Trophoblast cell (in vitro differentiated cells and primary cell): ENCODE measurements at regions not wholly inside any gene's neighbourhood (a gene's known extent, or its start where the extent isn't known, plus 50 kb on each side); places are given as distances from the start of the nearest gene placed in this dataset.

Experiments
- DNase-seq, 2 donors: peaks; one replicate each; pipeline ENCODE4 v3.0.0-alpha.2; 2016
- H2AFZ ChIP-seq: 2 replicates; pipeline ENCODE4 v1.6.1; 2013; ENCODE audit warnings: low read length, moderate library complexity, mild to moderate bottlenecking; ENCODE audit not compliant: insufficient read depth, poor library complexity
- H2AK5ac ChIP-seq: 2 replicates; pipeline ENCODE4 v1.6.1; 2013; ENCODE audit warnings: mild to moderate bottlenecking, low read length
- H2BK120ac ChIP-seq: 2 replicates; pipeline ENCODE4 v1.6.1; 2013; ENCODE audit warnings: low read length, mild to moderate bottlenecking, moderate library complexity; ENCODE audit not compliant: insufficient read depth, poor library complexity
- H2BK12ac ChIP-seq: 2 replicates; pipeline ENCODE4 v1.6.1; 2013; ENCODE audit warnings: mild to moderate bottlenecking, low read length, moderate library complexity
- H2BK5ac ChIP-seq: 2 replicates; pipeline ENCODE4 v1.6.1; 2013; ENCODE audit warnings: low read length, low read depth, moderate library complexity, mild to moderate bottlenecking; ENCODE audit not compliant: poor library complexity
- H3K14ac ChIP-seq: 2 replicates; pipeline ENCODE4 v1.6.1; 2013; ENCODE audit warnings: mild to moderate bottlenecking, low read length
- H3K18ac ChIP-seq: 2 replicates; pipeline ENCODE4 v1.6.1; 2013; ENCODE audit warnings: mild to moderate bottlenecking, low read length
- H3K23ac ChIP-seq: 2 replicates; pipeline ENCODE4 v1.6.1; 2013; ENCODE audit warnings: low read length
- H3K27ac ChIP-seq: 2 replicates; pipeline ENCODE4 v1.5.1; 2013; ENCODE audit warnings: low read depth, mild to moderate bottlenecking, inconsistent platforms, low read length, moderate library complexity
- H3K27me3 ChIP-seq: 2 replicates; pipeline ENCODE4 v1.6.1; 2013; ENCODE audit warnings: inconsistent platforms, mild to moderate bottlenecking, low read length, moderate library complexity; ENCODE audit not compliant: insufficient read depth
- H3K36me3 ChIP-seq, 2 experiments: 1 replicate in 1 of 2; 2 replicates in 1 of 2; pipeline ENCODE4 v1.6.1; 2013; ENCODE audit warnings: low read length in 2 of 2, mild to moderate bottlenecking in 2 of 2, moderate library complexity in 1 of 2; ENCODE audit not compliant: insufficient read depth in 2 of 2, control insufficient read depth in 1 of 2
- H3K4ac ChIP-seq: 2 replicates; pipeline ENCODE4 v1.6.1; 2013; ENCODE audit warnings: low read depth, mild to moderate bottlenecking, low read length, moderate library complexity
- H3K4me1 ChIP-seq, 2 experiments: 1 replicate in 1 of 2; 2 replicates in 1 of 2; pipeline ENCODE4 v1.6.1; 2013; ENCODE audit warnings: low read length in 2 of 2, mild to moderate bottlenecking in 2 of 2, moderate library complexity in 1 of 2; ENCODE audit not compliant: insufficient read depth in 2 of 2, control insufficient read depth in 1 of 2
- H3K4me2 ChIP-seq: 2 replicates; pipeline ENCODE4 v1.6.1; 2013; ENCODE audit warnings: inconsistent platforms, mild to moderate bottlenecking, low read length, moderate library complexity
- H3K4me3 ChIP-seq: 2 replicates; pipeline ENCODE4 v1.5.1; 2013; ENCODE audit warnings: mild to moderate bottlenecking, low read depth, low read length, inconsistent platforms
- H3K79me1 ChIP-seq: one replicate; pipeline ENCODE4 v1.6.1; 2013; ENCODE audit warnings: low read length
- H3K79me2 ChIP-seq: 2 replicates; pipeline ENCODE4 v1.6.1; 2013; ENCODE audit warnings: low read length, mild to moderate bottlenecking; ENCODE audit not compliant: control insufficient read depth, insufficient read depth, poor library complexity
- H3K9ac ChIP-seq: 2 replicates; pipeline ENCODE4 v1.6.1; 2013; ENCODE audit warnings: mild to moderate bottlenecking, low read length
- H3K9me3 ChIP-seq: 2 replicates; pipeline ENCODE4 v1.6.1; 2013; ENCODE audit warnings: low read depth, mild to moderate bottlenecking, control low read depth, inconsistent platforms, low read length; ENCODE audit not compliant: insufficient read depth
- H4K12ac ChIP-seq: 2 replicates; pipeline ENCODE4 v1.6.1; 2013; ENCODE audit warnings: low read depth, mild to moderate bottlenecking, low read length, moderate library complexity
- H4K8ac ChIP-seq: 2 replicates; pipeline ENCODE4 v1.6.1; 2013; ENCODE audit warnings: low read depth, mild to moderate bottlenecking, low read length, moderate library complexity
- H4K91ac ChIP-seq: one replicate; pipeline ENCODE4 v1.6.1; 2013; ENCODE audit warnings: low read depth, mild to moderate bottlenecking, low read length, moderate library complexity
- WGBS: extraction: QIAGEN DNeasy Blood & Tissue Kit; methylation state at CpG from one replicate; pipeline ENCODE4 v1.1.7; 2013; ENCODE audit warnings: missing lambda C conversion rate; ENCODE audit not compliant: insufficient read length, insufficient coverage; ENCODE audit errors: extremely low coverage; 5-methylcytosine and 5-hydroxymethylcytosine counted together

DNA sequence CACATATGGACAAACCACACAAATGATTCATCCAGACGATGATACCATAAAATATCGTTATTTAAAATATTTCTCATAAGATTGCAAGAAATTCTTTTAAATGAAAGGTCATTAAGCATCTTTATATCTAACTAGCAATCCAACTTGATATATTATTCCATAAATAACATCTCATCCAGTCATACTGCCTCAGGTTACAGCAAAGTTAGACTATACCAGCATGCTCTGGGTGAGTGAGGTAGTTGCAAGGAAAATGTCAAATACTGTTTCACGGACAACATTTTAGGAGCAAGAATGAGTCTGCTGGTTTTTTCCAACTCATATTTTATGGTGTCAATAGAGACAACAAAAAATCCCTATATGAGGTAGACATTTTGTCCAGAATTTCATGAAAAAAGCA, 200.9 kb upstream of the TRPM3 start:
- no peak overlapping the region for H2AK5ac ChIP-seq
- WGBS = no CpG with 5 or more reads among the region's 3 CpGs
- no peak overlapping the region for H3K27ac ChIP-seq

DNA sequence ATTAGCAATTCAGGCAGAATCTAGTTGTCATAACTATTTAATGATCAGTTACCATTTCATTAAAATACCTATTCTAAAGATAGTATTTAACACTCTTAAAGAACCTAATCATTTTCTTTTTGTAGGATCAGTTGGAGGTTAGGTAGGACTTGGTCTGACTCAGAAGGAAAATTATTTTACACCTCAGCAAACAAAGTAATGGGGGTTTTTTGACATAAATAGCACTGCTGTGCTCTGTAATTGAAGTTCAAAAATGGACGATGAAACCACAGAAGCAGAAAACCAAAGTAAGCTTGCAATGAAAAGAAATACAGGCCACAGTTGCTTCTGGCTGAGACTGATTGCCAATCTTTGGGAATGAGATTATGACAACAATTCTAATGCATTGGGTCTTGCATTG, 187.0 kb upstream of the TRPM3 start:
- Histone ChIP-seq H2AK5ac (no peak overlapping the region), H3K27me3 (no peaks in the 10 kb centered on the region), H4K91ac (no peak overlapping the region), H3K79me2 (no peaks in the 10 kb centered on the region), H4K12ac (no peak overlapping the region), H3K9ac (no peak overlapping the region), H3K4me1 (no peaks in the 10 kb centered on the region), H2BK120ac (no peak overlapping the region), H3K36me3 (no peaks in the 10 kb centered on the region), H2BK5ac (no peak overlapping the region), H3K4ac (no peak overlapping the region), H3K9me3 (no peaks in the 10 kb centered on the region), H3K14ac (no peak overlapping the region), H3K23ac (no peak overlapping the region), H3K18ac (no peak overlapping the region), H4K8ac (no peak overlapping the region), H3K27ac (no peak overlapping the region), H3K4me2 (no peak overlapping the region), H2BK12ac (no peak overlapping the region), H2AFZ (no peak overlapping the region), H3K79me1 (no peaks in the 10 kb centered on the region), H3K4me3 (no peak overlapping the region)
- no peak for DNase-seq
- no CpG with 5 or more reads among the region's 1 CpG for WGBS

More for the DNA sequence above, 200.9 kb upstream of the TRPM3 start:
- Histone ChIP-seq H3K4me2 (no peak overlapping the region), H3K27me3 (no peaks in the 10 kb centered on the region), H2BK5ac (no peak overlapping the region), H3K23ac (no peak overlapping the region), H2BK120ac (no peak overlapping the region), H3K9me3 (no peaks in the 10 kb centered on the region), H4K12ac (no peak overlapping the region), H3K79me1 (no peaks in the 10 kb centered on the region), H3K9ac (no peak overlapping the region), H2BK12ac (no peak overlapping the region), H3K79me2 (no peaks in the 10 kb centered on the region), H2AFZ (no peak overlapping the region), H3K4me1 (no peaks in the 10 kb centered on the region), H3K18ac (no peak overlapping the region), H3K36me3 (no peaks in the 10 kb centered on the region), H4K8ac (no peak overlapping the region), H3K4ac (no peak overlapping the region), H3K4me3 (no peak overlapping the region), H4K91ac (no peak overlapping the region), H3K14ac (no peak overlapping the region)
- peak; percentile 65 to 89 for DNase-seq

DNA sequence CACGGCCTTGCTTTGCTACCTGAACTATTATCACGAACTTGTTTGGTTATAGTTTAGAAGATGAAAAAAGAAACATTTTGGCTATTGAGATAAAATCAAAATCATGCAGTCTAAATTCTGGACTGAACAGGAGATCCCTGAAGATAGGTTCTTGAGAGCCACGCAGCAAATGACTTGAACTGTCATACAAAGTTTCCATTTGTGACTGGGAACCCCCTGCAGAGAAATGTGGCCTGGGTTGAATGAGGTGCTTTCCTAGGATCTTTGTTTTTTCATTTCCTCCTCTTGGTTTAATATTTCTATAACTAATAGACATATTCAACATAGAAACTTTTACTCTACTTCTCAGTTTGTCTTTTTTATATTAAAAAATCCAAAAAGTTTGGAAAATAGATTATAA, 184.7 kb upstream of the TRPM3 start:
- Histone ChIP-seq H2AK5ac (no peak overlapping the region), H3K36me3 (no peaks in the 10 kb centered on the region), H3K27me3 (no peaks in the 10 kb centered on the region), H3K23ac (no peak overlapping the region), H3K14ac (no peak overlapping the region), H3K79me2 (no peaks in the 10 kb centered on the region), H4K8ac (no peak overlapping the region), H3K18ac (no peak overlapping the region), H3K27ac (no peak overlapping the region), H3K4me1 (no peaks in the 10 kb centered on the region), H3K9me3 (no peaks in the 10 kb centered on the region), H4K12ac (no peak overlapping the region), H3K4me2 (no peak overlapping the region), H2BK120ac (no peak overlapping the region), H3K4me3 (no peak overlapping the region), H3K4ac (no peak overlapping the region), H3K9ac (no peak overlapping the region), H2BK12ac (no peak overlapping the region), H2BK5ac (no peak overlapping the region), H2AFZ (no peak overlapping the region), H3K79me1 (no peaks in the 10 kb centered on the region), H4K91ac (no peak overlapping the region)
- peak in 1 of 2 donors; percentile 40 for DNase-seq
- no CpG with 5 or more reads among the region's 3 CpGs for WGBS

DNA sequence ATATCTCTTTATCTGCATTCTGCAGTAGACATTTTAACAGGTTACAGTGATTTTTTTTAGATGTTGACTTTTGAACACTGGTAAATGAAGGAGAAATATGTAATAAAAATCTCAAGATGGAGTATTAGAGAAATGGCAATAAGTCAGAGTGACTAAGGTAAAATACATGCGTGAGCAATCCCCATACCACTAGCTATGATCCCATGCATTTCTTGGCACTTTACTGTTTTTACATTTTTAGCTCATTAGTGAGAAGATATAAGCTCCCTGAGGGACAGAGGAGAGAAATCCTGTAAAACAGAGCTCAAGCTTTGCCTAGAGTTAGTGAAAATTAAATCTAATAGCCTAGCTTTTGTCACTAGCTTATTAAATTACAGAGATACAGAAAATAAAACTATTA, 181.9 kb upstream of the TRPM3 start:
- Histone ChIP-seq H3K23ac (no peak overlapping the region), H3K36me3 (no peaks in the 10 kb centered on the region), H3K14ac (no peak overlapping the region), H3K4ac (no peak overlapping the region), H2BK12ac (no peak overlapping the region), H3K27me3 (no peaks in the 10 kb centered on the region), H4K91ac (no peak overlapping the region), H3K79me1 (no peaks in the 10 kb centered on the region), H4K12ac (no peak overlapping the region), H3K18ac (no peak overlapping the region), H3K9ac (no peak overlapping the region), H3K9me3 (no peaks in the 10 kb centered on the region), H3K79me2 (no peaks in the 10 kb centered on the region), H3K4me1 (no peaks in the 10 kb centered on the region), H3K27ac (no peak overlapping the region), H3K4me2 (no peak overlapping the region), H2BK120ac (no peak overlapping the region), H2BK5ac (no peak overlapping the region), H3K4me3 (no peak overlapping the region), H2AK5ac (no peak overlapping the region), H4K8ac (no peak overlapping the region), H2AFZ (no peak overlapping the region)
- peak in 1 of 2 donors; percentile 48 for DNase-seq
- WGBS = no CpG with 5 or more reads among the region's 1 CpG
